CD4-positive, alpha-beta T cell treated with Interleukin-1 beta for 1 hour (primary cell): ENCODE measurements at regions not wholly inside any gene's neighbourhood (a gene's known extent, or its start where the extent isn't known, plus 50 kb on each side); places are given as distances from the start of the nearest gene placed in this dataset.
A peak's percentile ranks its signal among the peaks of the same experiment; 100 is the strongest.

Source experiments
- DNase-seq, 2 donors: peaks; one replicate each; pipeline ENCODE4 v3.0.0-alpha.2; 2020 to 2022

GRCh38 chr1:88180449-88181108 is 503.5 kb upstream of the PKN2 start:
- peak; percentile 46 to 50 for DNase-seq

DNA sequence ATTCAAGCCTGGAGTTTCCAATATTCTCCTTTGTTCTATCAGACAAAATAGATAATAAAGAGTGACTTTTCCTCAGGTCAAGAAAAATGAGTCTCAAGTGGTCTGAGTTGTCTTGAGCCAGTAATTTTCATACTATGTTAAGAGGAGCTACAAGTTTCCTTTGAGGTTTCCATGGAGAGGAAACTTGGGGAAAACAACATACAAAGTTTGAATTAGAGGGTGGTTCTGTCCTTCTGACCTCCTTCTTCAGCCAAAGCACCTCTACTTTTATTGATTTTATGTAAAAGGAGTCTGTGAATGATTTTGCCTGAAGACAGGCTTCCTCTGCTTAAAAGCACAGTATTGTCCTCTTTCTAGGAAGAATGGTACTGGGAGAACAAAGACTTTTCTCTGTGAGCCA is 497.2 kb upstream of the PKN2 start:
- no peak for DNase-seq

DNA sequence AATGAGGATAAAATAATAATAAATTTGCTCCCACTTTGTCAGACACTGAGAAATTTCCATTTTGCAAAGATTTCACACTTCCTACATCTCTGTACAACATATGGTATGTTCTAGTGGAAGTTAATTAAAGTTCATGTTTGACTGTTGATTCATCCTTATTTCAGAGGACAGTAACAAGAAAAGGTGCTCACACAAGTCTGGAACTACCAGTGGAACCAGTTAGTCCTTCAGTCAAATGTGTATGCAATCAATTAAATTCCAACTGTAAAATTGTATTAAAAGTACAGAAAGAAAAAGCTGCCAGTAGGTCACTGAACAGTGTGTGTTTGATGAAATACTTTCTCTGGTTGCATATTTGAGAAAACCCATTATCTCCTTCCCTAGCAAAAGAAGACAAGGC is 496.0 kb upstream of the PKN2 start:
- no peak for DNase-seq

DNA sequence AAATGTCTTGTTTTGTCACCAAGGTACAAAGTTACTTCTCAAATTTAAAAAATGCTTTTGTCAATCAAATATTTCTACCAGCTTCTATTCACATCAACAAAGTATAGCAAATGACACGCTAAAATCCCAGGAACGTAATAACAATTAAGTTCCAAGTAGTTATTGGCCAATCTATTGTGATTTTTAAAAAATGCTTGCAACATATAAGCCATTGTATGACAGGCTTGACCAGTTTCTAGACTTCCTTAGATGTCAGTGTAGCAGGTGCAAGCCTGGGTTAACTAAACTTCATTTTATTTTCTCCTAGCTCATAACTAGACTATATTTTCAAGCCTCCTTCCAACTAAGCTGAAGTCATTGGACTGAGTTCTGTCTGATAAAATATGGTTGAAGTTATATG is 494.5 kb upstream of the PKN2 start:
- DNase-seq = no peak

GRCh38 chr1:88191917-88192316 is 492.2 kb upstream of the PKN2 start:
- no peak for DNase-seq

DNA sequence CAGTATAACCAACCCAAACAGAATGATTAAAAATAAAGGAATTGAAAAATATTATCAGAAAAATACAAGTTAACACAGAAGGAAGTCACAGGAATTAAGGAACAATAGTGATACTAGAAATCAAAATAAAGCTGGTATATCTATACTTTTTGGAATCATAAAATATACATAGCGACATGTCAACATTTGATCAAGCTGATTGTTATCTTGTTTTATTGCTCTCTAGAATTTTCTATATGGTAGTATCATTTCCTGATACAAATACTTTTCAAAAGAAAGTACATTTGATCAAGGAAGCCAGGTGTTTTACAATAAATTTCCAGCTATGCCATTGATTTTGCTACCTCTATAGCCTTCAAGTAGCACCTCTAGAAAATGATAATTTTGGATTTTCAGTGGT is 489.5 kb upstream of the PKN2 start:
- DNase-seq = no peak

DNA sequence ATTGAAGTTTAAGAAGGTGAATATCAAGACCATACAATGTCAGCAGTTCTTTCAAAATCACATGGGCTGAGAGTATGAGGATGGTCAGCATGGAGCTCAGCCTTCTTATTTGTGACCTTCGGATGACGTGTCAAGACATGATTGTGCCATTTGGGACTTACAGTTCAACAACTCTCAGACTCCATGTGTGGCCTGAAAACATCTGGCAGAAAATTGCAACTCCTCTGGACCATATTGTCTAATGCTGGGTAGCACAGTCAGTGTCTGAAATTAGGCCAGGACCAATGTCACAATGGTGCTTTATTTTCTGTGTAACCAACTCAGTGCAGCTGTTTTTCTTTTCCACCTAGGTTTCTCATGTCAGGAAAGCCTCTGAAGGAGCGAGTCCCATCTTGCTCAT is 483.5 kb upstream of the PKN2 start:
- no peak for DNase-seq

GRCh38 chr1:88204111-88204510 is 480.0 kb upstream of the PKN2 start:
- no peak for DNase-seq

DNA sequence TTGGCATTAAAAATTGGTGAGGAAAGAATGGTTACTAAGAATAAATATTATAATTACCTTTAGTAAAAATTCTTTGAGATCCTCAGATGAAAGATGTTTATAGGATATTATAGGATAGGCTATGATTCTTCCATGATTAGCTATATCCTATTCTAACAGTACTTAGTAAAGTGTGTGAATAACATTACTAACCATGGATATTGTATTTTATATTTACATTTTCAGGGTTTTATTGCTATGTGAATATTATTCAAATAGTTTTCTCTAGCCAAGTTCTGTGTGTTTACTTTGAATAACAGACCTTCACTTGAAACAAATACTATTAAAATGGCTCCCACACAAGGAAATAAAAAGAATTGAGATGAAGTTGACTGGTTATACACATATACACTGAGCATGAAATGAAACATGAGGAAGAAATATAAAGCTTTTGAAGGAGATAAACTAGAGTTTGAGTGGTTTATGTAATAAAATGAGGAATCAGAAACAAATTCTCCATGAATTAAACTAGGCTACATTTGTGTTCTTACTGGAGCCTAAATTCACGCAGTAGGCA is 479.4 kb upstream of the PKN2 start:
- no peak for DNase-seq

- no peak for DNase-seq
Observed at GRCh38 chr1:88208389-88208788, 475.7 kb upstream of the PKN2 start.

DNA sequence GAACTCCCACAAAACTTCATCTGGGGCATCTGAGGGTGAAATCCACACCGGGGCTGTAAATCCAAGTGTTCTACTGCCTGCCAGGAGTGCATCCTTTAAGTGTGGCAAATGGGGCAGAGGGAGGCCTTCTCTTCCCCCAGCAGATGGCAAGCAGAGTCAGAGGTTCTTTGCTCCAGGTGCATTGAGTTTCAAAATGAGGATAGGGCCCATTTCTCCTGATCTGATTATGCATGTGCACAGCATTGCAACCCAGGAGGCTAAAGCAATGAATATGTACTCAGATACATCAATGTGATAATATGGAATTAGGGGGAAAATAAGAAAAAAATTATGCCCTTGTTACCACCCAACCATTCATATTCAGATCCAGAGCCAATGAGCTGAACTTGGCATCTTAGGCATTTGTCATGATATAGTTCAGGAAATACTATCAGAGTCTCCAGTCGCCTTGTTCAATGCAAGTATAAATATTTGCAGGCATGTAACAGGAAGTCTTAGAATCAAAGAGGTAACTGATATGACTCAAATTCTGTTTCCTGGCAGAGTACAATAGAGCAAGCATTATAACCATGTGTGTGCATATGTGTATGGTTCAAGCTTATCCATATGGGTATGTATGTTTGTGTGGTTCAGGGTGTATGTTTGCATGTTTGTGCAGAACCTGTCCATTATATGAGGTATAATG is 473.8 kb upstream of the PKN2 start:
- DNase-seq = no peak

- no peak for DNase-seq
Observed at GRCh38 chr1:88216441-88216840, 467.6 kb upstream of the PKN2 start.

GRCh38 chr1:88217386-88217785 is 466.7 kb upstream of the PKN2 start:
- no peak for DNase-seq

DNA sequence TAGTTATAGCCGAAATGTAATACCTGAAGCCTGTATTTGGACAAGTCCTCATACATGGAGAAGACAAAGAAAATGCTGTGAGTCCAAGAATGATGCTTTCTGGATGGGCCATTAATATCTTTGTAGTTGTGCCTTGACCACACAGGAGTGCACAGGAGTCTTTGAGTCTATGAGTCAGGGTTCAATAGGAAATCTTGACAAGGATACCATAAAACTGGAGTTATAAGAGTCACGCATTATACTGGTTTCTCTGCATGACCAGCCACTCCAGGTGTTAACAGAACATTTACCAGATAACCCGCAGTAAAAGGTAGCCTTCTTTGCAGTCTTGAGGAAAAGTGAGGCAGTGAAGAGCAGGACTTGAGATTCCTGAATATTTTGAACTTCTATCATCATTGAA is 464.6 kb upstream of the PKN2 start:
- DNase-seq = no peak

GRCh38 chr1:88221411-88221810 is 462.7 kb upstream of the PKN2 start:
- DNase-seq = no peak

GRCh38 chr1:88224906-88225305 is 459.2 kb upstream of the PKN2 start:
- DNase-seq = no peak

DNA sequence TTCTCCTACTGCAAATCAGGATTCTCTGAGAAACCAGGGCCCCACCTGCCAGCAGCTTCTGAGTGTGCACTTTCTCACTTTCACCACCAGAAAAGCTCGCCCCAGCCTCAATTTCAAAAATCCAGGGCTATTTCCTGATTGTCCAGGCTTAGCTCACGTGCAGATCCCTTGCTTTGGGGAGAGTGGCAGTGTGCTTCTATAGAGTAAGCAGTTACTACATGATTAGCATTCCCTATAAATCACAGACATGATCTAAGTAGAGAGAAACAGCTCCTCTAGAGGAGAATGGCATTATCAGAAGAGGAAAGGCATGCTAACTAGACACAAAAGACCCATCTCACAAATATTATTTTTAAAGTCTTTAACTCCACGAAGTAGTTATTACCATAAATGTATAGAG is 456.0 kb upstream of the PKN2 start:
- no peak for DNase-seq

DNA sequence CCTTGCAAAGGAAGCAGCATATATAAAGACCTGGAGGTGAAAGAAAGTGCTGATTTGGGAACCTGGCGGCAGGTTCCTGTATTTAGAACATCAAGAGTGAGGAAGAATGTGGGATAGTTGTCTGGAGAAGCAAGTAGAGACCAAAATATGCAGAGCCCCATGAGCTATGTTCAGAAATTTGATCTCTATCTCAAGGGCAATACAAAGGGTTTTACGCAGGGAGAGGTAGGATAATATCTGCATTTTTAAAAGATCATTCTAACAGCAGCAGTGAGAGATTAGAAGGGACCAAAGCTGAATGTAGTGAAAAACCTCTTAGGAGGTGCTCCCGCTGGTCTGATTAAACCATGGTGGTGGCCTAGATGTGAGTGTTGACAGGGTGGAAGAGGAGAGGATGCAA is 453.9 kb upstream of the PKN2 start:
- no peak for DNase-seq

GRCh38 chr1:88237058-88237457 is 447.0 kb upstream of the PKN2 start:
- DNase-seq = no peak

DNA sequence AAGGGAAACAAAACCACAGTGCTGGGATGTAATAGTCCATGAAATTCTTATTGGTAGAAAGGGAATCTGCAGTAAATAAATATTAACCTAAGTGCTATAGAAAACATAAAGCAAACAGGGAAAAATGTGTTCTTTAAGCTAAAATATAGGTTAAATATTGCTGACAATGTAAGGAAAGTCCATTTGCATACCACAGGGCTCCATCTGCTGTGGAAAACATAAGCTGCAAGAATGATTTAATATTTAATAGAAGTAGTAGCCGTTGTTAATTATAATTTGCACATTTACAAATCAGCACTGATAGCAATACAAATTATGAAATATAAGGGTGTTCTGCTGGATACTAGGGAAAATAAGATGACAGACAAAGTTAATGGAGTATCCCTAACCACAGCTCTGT is 444.9 kb upstream of the PKN2 start:
- DNase-seq = no peak

GRCh38 chr1:88247666-88248065 is 436.4 kb upstream of the PKN2 start:
- no peak for DNase-seq

DNA sequence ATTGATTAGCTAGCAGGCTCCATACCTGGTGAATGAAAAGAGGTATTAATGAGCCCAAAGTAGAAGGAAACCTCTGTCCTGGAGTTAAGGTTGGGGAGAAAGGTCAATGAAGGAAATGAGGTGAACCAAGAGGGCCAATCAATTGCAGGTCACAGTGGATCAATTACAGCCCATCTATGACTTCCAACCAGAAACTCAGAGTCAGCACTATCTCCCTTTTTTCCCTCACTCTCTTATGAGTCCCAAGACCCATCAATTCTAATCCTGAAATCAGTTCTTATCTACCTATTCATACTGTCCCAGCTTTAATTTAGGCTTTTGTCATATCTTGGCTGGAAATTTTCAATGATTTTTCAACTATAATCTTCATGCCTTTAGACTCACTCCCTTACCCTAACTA is 433.2 kb upstream of the PKN2 start:
- no peak for DNase-seq

GRCh38 chr1:88252745-88253144 is 431.3 kb upstream of the PKN2 start:
- no peak for DNase-seq

GRCh38 chr1:88265606-88266005 is 418.5 kb upstream of the PKN2 start:
- DNase-seq = no peak

DNA sequence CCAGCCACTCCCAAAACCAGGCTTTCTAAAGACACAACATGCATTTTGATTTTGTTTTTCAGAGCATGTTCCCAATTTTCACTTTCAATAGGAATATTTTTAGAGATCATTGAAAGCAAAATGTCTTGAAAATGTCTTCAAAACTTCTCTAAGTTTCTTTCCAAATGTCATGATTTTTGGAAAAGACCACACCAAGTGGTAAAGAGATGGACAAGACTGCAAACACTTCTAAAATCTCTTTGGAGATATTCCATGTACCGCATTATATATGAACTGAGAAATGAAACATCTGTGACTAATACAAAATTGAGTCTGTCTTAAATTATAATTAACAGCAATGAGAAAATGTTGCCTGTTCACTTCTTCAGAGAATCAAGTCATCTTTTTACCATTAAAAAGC is 418.0 kb upstream of the PKN2 start:
- no peak for DNase-seq
